ENCODE measurements at regions not wholly inside any gene's neighbourhood (a gene's known extent, or its start where the extent isn't known, plus 50 kb on each side); places are given as distances from the start of the nearest gene placed in this dataset.

DNA sequence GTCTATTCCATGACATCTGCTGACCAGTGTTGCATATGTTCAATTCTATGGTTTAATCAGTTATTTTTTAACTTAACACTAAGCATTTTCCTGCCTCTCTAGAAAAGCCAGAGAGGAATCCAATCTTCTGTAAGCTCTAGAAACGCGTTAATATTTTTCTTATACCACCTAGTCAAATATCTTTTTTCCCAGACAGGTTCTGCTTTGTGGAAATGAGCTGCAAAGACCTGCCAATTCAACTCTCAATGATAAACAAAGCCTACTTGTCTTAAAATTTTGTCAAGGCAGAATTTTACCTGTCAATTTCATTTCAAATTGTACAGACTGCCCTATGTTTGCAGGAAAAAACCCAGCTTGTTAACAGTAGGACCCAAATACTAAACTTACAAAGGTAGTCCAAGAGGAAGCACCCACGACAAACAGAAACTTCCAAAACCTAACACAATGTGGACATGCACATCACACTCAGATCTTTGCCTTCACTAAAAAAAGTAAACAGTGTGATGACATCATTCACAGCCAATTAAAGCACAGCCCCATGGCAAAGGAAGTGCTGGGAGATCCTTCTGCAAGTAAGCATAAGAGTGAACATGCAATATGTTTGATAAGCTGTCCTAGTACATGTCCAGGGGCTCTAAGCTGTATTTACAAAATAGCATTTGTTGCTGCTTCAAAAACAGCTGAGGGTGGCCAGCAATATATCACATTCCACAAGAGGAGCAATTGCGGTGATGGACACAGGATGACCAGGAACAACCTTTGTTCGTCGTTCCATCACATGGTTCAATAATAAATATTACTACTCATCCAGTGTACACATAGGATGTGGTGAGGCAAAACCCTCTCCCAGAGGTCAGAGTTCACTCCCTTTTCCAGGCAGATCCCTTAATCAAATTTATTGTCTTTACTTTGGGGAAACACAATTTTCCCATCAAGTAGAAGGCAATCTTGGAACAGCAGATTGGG, 139.4 kb upstream of the TSC22D2 start:
- ATAC-seq (ENCODE audit: poor library complexity) (no peak), DNase-seq (no peak)
- H3K4me1 Mint-ChIP-seq (ENCODE audit: low read depth): no peaks in the 10 kb centered on the region
- H3K27ac Mint-ChIP-seq: no peak overlapping the region
- Histone ChIP-seq H3K36me3 (ENCODE audit: insufficient read depth, low read length) (no peaks in the 10 kb centered on the region), H3K27me3 (ENCODE audit: control insufficient read depth in 1 of 2, insufficient read depth in 2 of 2, low read length in 2 of 2) (no peaks in the 10 kb centered on the region), H3K4me1 (ENCODE audit: insufficient read depth, low read length) (no peaks in the 10 kb centered on the region), H3K9me3 (ENCODE audit: control insufficient read depth in 1 of 2, insufficient read depth in 1 of 2, low read length in 2 of 2) (no peaks in the 10 kb centered on the region), H3K4me3 (ENCODE audit: low read length) (no peak overlapping the region), H3K27ac (ENCODE audit: low read depth in 1 of 2, low read length in 2 of 2) (no peak overlapping the region)
- no peak for TF ChIP-seq CTCF (IDR thresholded peaks at IDR 0.05)
- H3K27me3 Mint-ChIP-seq: peaks cover 12% of the 10 kb centered on the region
- ChIA-PET POLR2A (no interaction called here), CTCF (no interaction called here)
- H3K4me3 Mint-ChIP-seq: no peak overlapping the region
- H3K9me3 Mint-ChIP-seq: no peaks in the 10 kb centered on the region
- intact Hi-C loops (cut with DNase I, micrococcal nuclease): no loop called here
- H3K36me3 Mint-ChIP-seq (ENCODE audit: low read depth): no peaks in the 10 kb centered on the region

- DNase-seq: no peak
- no peaks in the 10 kb centered on the region for H3K4me1 ChIP-seq (ENCODE audit: insufficient read depth, low read length)
- H3K27me3 Mint-ChIP-seq: peaks cover 5% of the 10 kb centered on the region
- H3K9me3 ChIP-seq (ENCODE audit: control insufficient read depth in 1 of 2, insufficient read depth in 1 of 2, low read length in 2 of 2): no peaks in the 10 kb centered on the region
- no peaks in the 10 kb centered on the region for H3K36me3 ChIP-seq (ENCODE audit: insufficient read depth, low read length)
- H3K27ac Mint-ChIP-seq: no peak overlapping the region
- no peaks in the 10 kb centered on the region for H3K4me1 Mint-ChIP-seq (ENCODE audit: low read depth)
- H3K4me3 ChIP-seq (ENCODE audit: low read length): no peak overlapping the region
- intact Hi-C loops (cut with DNase I, micrococcal nuclease): no loop called here
- ATAC-seq (ENCODE audit: poor library complexity): no peak
- H3K9me3 Mint-ChIP-seq: no peaks in the 10 kb centered on the region
- no peak overlapping the region for H3K4me3 Mint-ChIP-seq
- ChIA-PET POLR2A (no interaction called here), CTCF (interaction anchor here (0.6 kb wide), 1 partner anchor 1232 kb away, joined by 4 read pairs; no protein-coding TSS in a partner anchor)
- H3K27ac ChIP-seq (ENCODE audit: low read depth in 1 of 2, low read length in 2 of 2): no peak overlapping the region
- H3K27me3 ChIP-seq (ENCODE audit: control insufficient read depth in 1 of 2, insufficient read depth in 2 of 2, low read length in 2 of 2): peaks cover 0 to 2% of the 10 kb centered on the region in 2 experiments
- H3K36me3 Mint-ChIP-seq (ENCODE audit: low read depth): no peaks in the 10 kb centered on the region
- TF ChIP-seq CTCF (IDR thresholded peaks at IDR 0.05): no peak
Measured at GRCh38 chr3:150267288-150267687, 140.8 kb upstream of the TSC22D2 start.

- Histone ChIP-seq H3K9me3 (ENCODE audit: control insufficient read depth in 1 of 2, insufficient read depth in 1 of 2, low read length in 2 of 2) (no peaks in the 10 kb centered on the region), H3K27ac (ENCODE audit: low read depth in 1 of 2, low read length in 2 of 2) (no peak overlapping the region), H3K27me3 (ENCODE audit: control insufficient read depth in 1 of 2, insufficient read depth in 2 of 2, low read length in 2 of 2) (peaks cover 0 to 3% of the 10 kb centered on the region in 2 experiments), H3K4me3 (ENCODE audit: low read length) (no peak overlapping the region), H3K36me3 (ENCODE audit: insufficient read depth, low read length) (no peaks in the 10 kb centered on the region), H3K4me1 (ENCODE audit: insufficient read depth, low read length) (no peaks in the 10 kb centered on the region)
- no peak for ATAC-seq (ENCODE audit: poor library complexity)
- H3K9me3 Mint-ChIP-seq: no peaks in the 10 kb centered on the region
- DNase-seq: no peak
- H3K27me3 Mint-ChIP-seq: peaks cover 5% of the 10 kb centered on the region
- no peak for TF ChIP-seq CTCF (IDR thresholded peaks at IDR 0.05)
- POLR2A ChIA-PET: no interaction called here
- no peak overlapping the region for H3K27ac Mint-ChIP-seq
- intact Hi-C loops (cut with DNase I, micrococcal nuclease): no loop called here
- no peaks in the 10 kb centered on the region for H3K4me1 Mint-ChIP-seq (ENCODE audit: low read depth)
- CTCF ChIA-PET: no interaction called here
- H3K36me3 Mint-ChIP-seq (ENCODE audit: low read depth): no peaks in the 10 kb centered on the region
- no peak overlapping the region for H3K4me3 Mint-ChIP-seq
Measured at GRCh38 chr3:150265305-150265704, 142.8 kb upstream of the TSC22D2 start.
